CD4-positive, alpha-beta T cell treated with Interleukin-21 for 1 hour (primary cell): ENCODE measurements at regions not wholly inside any gene's neighbourhood (a gene's known extent, or its start where the extent isn't known, plus 50 kb on each side); places are given as distances from the start of the nearest gene placed in this dataset.

Source experiments
- DNase-seq: peaks from one replicate; pipeline ENCODE4 v3.0.0-alpha.2; 2020

DNA sequence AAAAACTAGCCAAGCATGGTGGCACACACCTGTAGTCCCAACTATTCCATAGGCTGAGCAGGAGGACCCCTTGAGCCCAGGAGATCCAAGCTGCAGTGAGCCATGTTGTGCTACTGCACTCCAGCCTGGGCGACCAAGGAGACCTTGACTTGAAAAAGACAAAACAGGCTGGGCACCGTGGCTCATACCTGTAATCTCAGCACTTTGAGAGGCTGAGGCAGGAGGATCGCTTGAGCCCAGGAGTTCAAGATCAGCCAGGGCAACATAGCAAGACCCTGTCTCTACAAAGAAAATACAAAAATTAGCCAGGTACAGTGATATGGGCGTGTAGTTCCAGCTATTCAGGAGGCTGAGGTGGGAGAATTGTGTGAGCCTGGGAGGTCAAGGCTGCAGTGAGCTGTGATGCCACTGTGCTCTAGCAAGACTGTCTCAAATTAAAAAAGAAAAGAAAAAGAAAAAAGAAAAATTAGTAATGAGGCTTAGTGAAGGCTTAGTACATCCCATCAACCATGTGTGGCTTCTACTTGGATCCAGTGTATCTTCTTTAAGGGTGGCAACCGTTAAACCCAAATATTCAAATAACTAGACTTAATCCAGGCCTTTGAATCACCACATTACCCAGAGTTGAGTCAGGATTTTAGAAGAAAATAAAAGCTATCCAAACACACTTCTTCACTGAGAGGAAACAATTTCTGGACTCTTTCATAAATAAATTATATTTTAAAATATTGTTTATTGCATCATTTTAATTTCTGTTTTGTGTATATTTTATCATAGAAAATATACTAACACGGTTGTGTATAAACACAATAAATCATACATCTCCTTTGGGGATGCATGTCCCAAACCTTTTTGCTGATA, 74.3 kb upstream of the RAB4A start:
- no peak for DNase-seq

DNA sequence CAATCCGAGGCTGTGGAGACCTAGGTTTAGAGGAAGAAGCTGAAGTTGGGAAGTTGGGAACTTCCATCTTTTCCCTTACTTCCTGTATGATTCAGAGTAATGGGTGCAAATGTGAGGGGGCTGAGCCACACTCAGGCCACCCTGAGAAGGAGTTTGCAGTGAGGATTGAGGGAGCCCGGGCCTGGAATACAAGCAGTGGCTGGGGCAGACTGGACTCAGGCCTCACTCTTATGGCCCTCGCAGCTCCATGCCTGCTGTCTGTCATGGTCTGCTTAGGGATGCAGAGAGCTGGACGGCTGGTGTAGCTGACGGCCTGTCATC, 73.7 kb upstream of the RAB4A start:
- no peak for DNase-seq

DNA sequence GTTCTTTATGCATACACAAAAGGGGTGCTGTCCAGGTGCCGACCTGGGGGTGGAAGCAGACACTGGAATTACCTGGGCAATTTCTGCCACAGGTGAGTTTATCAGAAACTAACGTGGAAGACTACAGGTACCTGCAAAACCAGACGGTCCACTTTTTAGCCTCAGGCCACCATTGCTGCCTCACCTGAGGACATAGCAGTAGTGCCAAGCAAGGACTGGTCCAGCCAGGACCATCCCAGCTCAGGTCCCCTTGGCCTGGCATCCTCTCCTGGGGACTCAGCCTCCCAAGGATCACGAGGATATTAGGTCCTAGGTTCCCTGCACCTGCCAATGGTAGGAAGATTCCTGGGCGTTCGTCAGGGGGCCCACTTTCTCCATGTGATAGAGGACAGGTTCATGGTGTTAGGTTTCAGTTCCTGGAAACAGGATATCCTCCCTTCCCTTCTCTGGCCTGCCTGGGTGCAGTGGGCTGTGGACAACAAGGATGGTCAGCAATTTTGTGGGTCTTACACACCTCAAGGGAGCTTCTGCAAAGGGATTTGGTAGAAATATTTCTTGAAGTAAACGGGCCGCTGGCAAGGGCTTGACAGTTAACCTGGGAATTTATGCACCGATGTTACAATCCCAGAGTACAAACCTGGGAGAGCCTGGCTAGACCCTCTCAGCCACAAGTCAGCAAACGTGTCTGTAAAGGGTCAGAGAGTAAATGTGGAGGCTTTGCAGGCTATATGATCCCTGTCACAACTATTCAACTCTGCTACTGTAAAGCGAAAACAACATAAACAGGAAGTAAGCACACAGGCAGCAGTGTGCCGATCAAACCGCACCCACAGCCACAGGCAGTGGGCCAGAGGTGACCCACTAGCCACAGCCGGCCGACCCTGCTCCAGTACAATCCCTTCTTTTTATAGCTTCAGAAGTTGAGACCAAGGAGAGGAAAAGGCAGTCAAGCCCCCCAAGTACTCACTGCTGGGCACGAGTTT, 71.4 kb upstream of the RAB4A start:
- DNase-seq = peak; percentile 34

DNA sequence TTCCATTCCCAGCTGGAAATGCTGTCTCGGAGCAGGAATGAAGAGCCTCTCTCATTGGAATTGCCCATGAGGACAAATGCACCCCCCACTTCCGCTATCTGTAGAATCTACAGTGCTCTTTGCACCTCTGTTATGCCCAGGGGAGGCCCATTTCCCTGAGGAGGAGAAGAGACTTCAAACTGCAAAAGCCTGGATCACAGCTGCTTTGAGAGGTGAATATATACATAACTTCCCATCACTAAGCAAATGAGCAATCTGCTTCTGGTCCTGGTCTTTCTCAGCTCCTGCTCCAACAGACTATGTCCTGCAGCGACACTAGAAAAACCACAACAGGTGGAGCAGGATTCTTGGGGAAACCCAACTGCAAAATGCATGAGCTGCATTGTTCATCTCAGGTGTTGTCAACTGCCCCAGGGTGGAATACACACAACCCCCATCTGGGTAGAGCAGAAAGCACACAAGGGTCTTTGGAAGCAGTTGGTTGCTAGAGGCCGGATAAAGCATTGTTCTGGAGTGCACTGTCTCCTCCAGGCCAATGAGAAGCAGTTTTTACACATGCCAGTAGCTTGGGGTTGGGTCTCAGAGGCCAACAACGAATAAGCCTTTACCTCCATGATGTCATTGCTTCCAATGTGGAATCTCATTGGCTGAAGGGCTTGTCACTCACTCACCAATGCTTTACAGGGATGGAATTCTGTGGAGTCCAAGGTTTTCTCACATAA, 67.7 kb upstream of the RAB4A start:
- peak; percentile 11 for DNase-seq

GRCh38 chr1:229203991-229204632, 66.8 kb upstream of the RAB4A start:
- no peak for DNase-seq

GRCh38 chr1:229204921-229205777, 65.8 kb upstream of the RAB4A start:
- DNase-seq = no peak

- no peak for DNase-seq
Observed at GRCh38 chr1:229205854-229206253, 65.1 kb upstream of the RAB4A start.

DNA sequence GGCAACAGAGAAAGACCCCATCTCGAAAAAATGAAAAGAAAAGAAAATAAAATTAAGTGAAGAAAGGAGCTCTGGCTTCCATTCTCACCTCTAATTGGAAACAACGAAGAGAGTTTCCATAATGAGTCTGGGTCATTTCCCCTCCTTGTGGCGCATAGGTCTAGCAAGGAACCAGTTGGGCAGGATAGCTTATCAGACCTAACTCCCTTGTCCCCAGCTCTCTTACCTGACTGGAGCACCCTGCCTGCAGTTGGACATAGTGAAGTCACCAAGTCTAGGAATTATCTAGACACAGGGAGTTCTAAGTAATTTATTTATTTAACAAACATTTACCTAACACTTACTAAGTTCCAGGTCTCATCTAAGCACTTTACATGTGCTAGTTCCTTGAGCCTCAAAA, 63.0 kb upstream of the RAB4A start:
- no peak for DNase-seq

DNA sequence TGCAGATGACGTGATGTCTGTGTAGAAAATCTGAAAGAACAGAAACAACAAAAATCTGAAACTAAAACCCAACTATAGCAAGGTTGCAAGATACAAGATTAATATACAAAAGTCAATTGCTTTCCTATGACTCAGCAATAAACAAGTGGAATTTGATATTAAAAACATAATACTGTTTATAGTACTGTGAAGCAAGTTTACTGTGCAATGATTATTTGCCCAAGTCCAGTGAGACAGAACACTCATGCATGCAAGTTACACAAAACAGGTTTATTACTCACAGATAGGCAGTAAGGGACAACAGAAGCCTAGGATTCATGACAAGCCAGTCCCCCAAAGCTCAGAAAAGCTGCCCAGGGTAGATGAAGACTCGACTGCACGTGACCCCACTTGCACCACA, 62.4 kb upstream of the RAB4A start:
- no peak for DNase-seq

GRCh38 chr1:229209386-229209785, 61.5 kb upstream of the RAB4A start:
- no peak for DNase-seq

- no peak for DNase-seq
Observed at GRCh38 chr1:229209816-229210215, 61.1 kb upstream of the RAB4A start.

GRCh38 chr1:229210844-229211243, 60.1 kb upstream of the RAB4A start:
- DNase-seq = no peak

DNA sequence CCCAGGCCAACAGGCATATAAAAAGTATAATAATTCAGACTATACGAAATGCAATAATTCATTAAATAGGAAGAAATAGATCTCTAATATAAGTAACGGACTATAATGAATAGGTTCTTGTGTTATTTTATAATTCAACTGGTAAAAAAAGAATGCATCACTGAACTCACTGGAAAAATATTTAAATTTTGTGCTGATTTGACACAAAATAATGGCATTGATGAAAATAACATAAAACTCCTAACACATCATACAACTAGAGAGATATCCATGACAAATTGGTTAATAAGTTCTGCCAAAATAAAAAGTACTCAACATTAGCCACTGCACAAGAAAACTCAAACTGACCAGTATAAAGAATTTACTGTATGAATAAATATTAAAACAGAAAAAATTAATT, 57.1 kb upstream of the RAB4A start:
- no peak for DNase-seq

GRCh38 chr1:229217716-229218115, 53.2 kb upstream of the RAB4A start:
- DNase-seq = no peak

GRCh38 chr1:229218612-229219025, 52.3 kb upstream of the RAB4A start:
- no peak for DNase-seq

- no peak for DNase-seq
Observed at GRCh38 chr1:229220163-229220846, 50.6 kb upstream of the RAB4A start.

DNA sequence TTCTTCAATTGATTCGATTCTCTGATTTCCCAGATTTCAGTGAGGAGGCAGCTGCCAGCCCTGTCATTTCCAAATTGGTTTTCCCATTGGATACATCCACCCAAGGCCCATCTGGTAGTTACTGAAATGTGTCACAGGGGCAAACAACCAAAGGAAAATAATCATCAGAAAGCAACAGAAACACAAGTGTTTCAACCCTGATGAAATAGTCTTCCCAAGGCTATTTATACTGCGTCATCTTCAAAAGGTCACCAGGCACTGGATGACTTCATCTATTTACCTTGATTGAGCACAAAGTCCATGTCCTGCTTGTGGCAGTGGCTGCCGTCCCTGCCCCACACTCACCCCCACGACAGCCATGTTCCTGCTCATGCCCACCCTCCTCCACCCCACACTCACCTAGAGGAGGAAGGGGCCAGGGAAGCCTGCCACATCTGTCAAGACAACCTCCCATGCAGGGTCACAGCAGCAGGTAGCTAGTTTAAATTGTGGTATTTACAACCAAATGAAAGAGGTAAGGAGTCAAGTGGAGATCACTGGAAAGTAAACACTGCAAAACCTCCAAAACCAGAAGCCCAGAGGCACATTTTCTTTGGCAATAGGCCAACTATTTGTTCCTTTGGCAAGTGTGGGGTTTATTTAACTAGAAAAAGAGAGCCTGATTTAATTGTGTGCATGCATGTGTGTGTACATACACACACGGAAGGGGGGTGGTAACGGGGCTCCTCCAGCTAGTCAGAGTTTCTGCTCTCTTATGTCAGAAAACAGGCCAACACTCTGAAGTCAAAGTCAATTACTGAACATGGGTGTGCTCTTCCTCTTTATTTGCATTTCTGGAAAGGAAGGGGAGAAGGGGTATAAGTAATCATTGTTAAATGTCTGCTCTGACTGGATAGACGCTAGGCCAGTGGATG, 49.5 kb upstream of the RAB4A start:
- no peak for DNase-seq
